Stomach smooth muscle (tissue), 2 donors: ENCODE measurements at regions not wholly inside any gene's neighbourhood (a gene's known extent, or its start where the extent isn't known, plus 50 kb on each side); places are given as distances from the start of the nearest gene placed in this dataset.

Experiments
- H3K27ac ChIP-seq: one replicate; pipeline ENCODE4 v1.7.0; 2013; ENCODE audit warnings: mild to moderate bottlenecking, low read length, inconsistent platforms
- H3K27me3 ChIP-seq, 2 donors: one replicate each; pipeline ENCODE4 v1.7.0; 2013; ENCODE audit warnings: low read length in 2 of 2; ENCODE audit not compliant: insufficient read depth in 2 of 2, control insufficient read depth in 1 of 2
- H3K36me3 ChIP-seq, 2 donors: one replicate each; pipeline ENCODE4 v1.7.0; 2013; ENCODE audit warnings: low read length in 2 of 2; ENCODE audit not compliant: control insufficient read depth in 2 of 2, insufficient read depth in 2 of 2
- H3K4me1 ChIP-seq: one replicate; pipeline ENCODE4 v1.7.0; 2013; ENCODE audit warnings: low read length; ENCODE audit not compliant: control insufficient read depth, insufficient read depth
- H3K4me3 ChIP-seq, 2 donors: one replicate each; pipeline ENCODE4 v1.7.0; 2013; ENCODE audit warnings: low read length in 2 of 2
- H3K9ac ChIP-seq, 2 donors: one replicate each; pipeline ENCODE4 v1.7.0; 2013; ENCODE audit warnings: low read length in 2 of 2, mild to moderate bottlenecking in 1 of 2
- H3K9me3 ChIP-seq, 2 donors: one replicate each; pipeline ENCODE4 v1.7.0; 2013; ENCODE audit warnings: low read length in 2 of 2; ENCODE audit not compliant: control insufficient read depth in 2 of 2
- donor health status: healthy.
- donor health status: Pancreatic carcinoma.

DNA sequence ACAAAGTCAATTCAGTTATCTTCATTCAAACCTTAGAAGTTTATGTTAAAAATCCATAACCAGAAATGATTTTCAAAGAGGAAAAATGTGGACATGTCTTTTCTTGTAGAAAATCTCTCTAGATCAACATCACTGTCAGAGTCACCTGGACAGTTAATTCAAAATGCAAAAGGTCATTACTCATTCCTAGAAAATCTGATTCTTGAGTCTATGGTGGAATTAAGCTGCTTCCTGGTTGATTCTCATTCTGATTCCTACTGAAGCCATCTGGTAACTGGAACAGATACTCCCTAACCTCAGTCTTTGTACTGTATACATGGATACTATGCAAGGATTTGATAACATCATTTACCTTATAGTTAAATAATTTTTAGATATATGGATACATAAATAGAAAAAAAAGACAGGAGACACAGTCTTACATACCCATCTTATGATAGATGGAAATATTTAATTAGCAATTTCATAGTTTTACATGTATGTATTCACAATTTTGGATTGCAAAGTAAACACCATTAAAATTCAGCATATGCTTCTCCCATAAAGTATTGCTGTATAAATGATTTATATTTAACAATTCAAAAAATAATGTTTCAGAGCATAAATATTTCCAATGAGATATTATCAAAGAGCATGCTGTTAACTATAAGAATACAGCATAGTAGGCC is 693.2 kb upstream of the CCDC54 start:
- no peaks in the 10 kb centered on the region for H3K27me3 ChIP-seq
- no peaks in the 10 kb centered on the region for H3K4me1 ChIP-seq
- no peaks in the 10 kb centered on the region for H3K36me3 ChIP-seq
- H3K9me3 ChIP-seq, result no peaks in the 10 kb centered on the region
- no peak overlapping the region for H3K9ac ChIP-seq
- H3K4me3 ChIP-seq, result no peak overlapping the region
- no peak overlapping the region for H3K27ac ChIP-seq

DNA sequence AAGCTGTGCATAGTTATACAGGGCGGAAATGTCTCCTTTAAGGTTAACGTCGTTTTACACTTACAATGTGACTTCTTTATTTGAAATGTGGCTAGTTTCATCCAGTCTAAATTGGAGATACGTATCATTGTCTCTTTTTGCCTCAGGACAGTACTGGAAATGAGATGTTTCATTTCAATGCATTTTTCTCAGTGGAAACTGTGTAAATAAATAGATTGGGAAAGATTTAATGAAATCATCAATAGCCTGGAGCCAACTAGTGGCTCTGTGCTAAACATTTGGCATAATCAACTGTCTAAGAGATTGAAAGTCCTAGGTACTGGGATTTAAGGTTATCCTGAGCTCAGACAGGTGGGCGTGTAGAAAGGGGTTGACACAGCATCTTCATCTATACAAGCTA is 691.5 kb upstream of the CCDC54 start:
- Histone ChIP-seq H3K36me3 (no peaks in the 10 kb centered on the region), H3K9ac (no peak overlapping the region), H3K27me3 (no peaks in the 10 kb centered on the region), H3K27ac (no peak overlapping the region), H3K9me3 (no peaks in the 10 kb centered on the region), H3K4me1 (no peaks in the 10 kb centered on the region), H3K4me3 (no peak overlapping the region)

DNA sequence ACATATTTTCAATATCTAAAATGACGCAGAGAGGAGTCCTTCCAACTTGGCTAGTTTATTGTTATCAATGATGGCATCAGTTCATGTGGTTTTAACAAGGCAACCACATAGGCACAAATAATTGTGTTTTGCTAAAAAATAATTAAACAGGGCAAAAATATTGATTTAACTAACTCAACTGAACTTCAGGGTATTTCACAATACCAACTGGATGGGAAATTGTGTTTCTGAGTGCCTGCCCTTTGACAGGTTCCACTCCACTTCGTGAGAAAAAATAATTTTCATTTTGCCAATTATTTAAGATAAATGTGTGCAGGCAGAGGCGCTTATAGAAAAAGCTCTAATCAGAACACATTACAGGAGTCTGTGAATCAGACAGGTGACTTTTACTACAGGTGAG is 689.3 kb upstream of the CCDC54 start:
- Histone ChIP-seq H3K27ac (no peak overlapping the region), H3K9me3 (no peaks in the 10 kb centered on the region), H3K4me3 (no peak overlapping the region), H3K27me3 (no peaks in the 10 kb centered on the region), H3K36me3 (no peaks in the 10 kb centered on the region), H3K4me1 (no peaks in the 10 kb centered on the region), H3K9ac (no peak overlapping the region)

DNA sequence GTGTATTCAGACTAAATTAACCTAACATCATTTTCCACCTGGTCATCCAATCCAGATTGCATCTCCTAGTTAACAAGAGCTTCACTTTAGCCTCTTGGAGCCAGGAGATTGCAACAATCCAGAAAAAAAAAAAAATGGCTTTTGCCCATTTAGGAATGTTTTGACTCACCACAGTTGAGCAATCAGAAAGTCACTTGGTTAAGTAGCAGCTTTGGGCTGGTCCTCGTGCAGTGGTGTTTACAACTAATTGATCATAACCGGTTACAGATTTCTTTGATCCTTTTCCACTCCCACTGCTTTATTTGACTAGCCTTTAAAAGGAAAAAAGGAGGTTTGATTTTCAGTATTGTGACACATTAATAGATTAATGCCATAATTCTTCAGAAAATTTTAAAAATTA is 688.8 kb upstream of the CCDC54 start:
- Histone ChIP-seq H3K4me3 (no peak overlapping the region), H3K27ac (no peak overlapping the region), H3K9ac (no peak overlapping the region), H3K36me3 (no peaks in the 10 kb centered on the region), H3K9me3 (no peaks in the 10 kb centered on the region), H3K27me3 (no peaks in the 10 kb centered on the region), H3K4me1 (no peaks in the 10 kb centered on the region)

DNA sequence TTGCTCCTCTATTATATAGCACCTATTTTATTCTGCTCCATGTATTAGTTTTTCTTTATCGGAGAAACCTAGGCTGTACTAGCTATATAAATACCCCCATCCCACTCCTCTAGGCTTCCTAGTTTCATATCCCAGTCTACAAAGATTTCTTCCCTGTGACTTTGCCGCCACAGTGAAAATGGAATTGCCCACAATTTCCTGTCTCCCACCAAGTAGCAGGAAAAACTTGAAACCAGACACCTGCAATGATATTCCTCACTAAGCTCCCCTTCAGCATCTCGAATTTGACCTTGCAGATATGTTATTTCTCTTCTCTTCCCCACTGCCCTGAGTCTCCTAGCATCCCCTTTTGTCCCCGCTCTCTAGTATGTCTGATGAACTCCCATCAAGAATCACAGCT is 685.8 kb upstream of the CCDC54 start:
- Histone ChIP-seq H3K4me3 (no peak overlapping the region), H3K9me3 (no peaks in the 10 kb centered on the region), H3K27ac (no peak overlapping the region), H3K27me3 (no peaks in the 10 kb centered on the region), H3K4me1 (no peaks in the 10 kb centered on the region), H3K9ac (no peak overlapping the region), H3K36me3 (no peaks in the 10 kb centered on the region)

DNA sequence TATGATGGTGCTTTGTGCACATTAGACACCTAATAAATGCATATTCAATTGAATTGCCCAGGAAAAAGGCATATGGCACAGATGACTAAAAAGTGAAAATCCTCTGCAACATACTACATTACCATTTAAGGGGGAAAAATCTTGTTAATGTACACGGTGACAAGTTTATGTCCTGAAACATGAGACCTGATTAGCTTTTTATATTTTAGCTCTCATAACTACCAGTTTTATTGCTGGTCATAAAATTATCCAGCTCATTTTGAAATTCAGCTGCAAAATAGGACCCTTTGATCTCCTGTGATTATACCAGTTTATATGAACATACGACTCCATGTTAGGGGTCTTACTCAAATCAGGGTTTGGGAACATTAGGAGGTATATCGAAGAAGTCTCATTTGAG is 684.6 kb upstream of the CCDC54 start:
- Histone ChIP-seq H3K4me3 (no peak overlapping the region), H3K9ac (no peak overlapping the region), H3K27me3 (no peaks in the 10 kb centered on the region), H3K27ac (no peak overlapping the region), H3K36me3 (no peaks in the 10 kb centered on the region), H3K9me3 (no peaks in the 10 kb centered on the region), H3K4me1 (no peaks in the 10 kb centered on the region)

DNA sequence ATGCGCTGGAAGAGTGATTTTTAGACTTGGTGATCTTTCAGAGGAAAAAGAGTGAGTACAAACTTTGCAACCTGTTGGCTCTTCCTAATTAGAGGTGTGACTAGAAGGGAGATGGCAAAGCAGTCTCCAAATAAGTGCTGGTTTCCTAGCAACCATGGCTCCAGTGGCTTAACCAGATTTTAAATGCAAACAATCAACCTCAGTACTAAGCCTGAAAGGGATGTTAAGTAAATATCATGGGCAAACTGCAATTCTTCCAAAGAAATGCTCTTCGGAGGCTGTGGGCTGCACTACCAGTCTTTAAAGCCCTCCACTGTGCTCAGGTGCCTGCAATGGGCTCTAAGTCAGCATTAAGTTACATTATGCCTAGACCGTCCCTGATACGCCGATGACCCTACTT is 678.1 kb upstream of the CCDC54 start:
- Histone ChIP-seq H3K9me3 (no peaks in the 10 kb centered on the region), H3K27me3 (no peaks in the 10 kb centered on the region), H3K9ac (no peak overlapping the region), H3K27ac (no peak overlapping the region), H3K4me1 (no peaks in the 10 kb centered on the region), H3K4me3 (no peak overlapping the region), H3K36me3 (no peaks in the 10 kb centered on the region)

DNA sequence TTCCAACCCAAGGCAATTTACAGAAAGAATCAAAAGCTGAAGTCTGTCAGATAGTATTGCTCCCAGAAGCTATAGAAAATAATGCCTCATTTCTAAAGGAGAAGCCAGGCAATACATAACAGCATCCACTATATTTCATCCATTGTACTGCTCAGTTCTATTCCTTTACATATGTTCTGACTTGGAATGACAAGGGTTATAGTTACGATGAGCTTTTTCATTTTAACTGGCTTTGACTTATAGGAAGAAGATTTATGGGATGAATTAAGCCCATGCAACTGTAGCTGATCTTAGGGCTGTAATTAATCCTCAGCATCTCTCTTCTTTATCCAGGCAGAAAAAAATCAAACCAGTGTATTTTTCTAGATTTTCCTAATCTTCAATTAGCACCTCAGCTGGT is 676.3 kb upstream of the CCDC54 start:
- no peaks in the 10 kb centered on the region for H3K36me3 ChIP-seq
- no peak overlapping the region for H3K9ac ChIP-seq
- no peaks in the 10 kb centered on the region for H3K4me1 ChIP-seq
- no peak overlapping the region for H3K4me3 ChIP-seq
- H3K9me3 ChIP-seq, result no peaks in the 10 kb centered on the region
- H3K27ac ChIP-seq, result no peak overlapping the region
- no peaks in the 10 kb centered on the region for H3K27me3 ChIP-seq

DNA sequence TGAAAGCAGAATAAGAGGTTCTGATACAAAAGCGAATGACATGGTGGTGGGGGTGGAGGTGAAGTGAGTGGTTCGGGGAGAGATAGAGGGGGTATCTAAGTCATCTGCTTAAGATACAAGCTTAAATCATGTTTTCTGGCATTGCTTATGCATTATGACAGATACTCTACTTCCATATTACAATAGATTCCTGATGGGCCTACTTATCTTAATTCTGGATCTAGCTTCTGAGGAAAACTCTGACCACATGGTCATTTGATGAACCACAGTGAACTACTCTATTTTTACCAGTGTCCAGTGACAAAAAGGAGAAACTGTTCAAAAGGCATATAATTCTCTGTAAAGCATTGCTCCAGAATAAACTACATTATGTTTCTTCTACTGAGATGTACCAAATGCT is 673.7 kb upstream of the CCDC54 start:
- H3K9me3 ChIP-seq, result no peaks in the 10 kb centered on the region
- H3K27ac ChIP-seq, result no peak overlapping the region
- H3K36me3 ChIP-seq, result no peaks in the 10 kb centered on the region
- H3K9ac ChIP-seq, result no peak overlapping the region
- no peak overlapping the region for H3K4me3 ChIP-seq
- no peaks in the 10 kb centered on the region for H3K27me3 ChIP-seq
- H3K4me1 ChIP-seq, result no peaks in the 10 kb centered on the region

DNA sequence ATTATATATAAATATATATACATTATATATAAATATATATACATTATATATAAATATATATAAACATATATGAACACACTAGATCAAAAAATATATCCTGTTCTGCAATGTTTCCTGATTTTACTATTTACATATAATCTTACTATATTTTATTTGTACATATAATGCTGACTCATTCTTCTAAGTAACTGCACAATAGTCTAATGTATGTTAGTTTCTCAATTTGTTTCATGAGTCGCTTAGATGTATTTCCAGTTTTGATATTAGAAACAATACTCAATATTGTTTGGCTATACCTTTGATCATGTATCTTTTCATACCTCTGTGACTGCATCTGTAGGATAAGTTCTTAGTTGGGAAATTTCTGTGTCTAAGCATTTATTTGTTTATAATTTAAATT is 669.9 kb upstream of the CCDC54 start:
- Histone ChIP-seq H3K27me3 (no peaks in the 10 kb centered on the region), H3K4me1 (no peaks in the 10 kb centered on the region), H3K9me3 (no peaks in the 10 kb centered on the region), H3K9ac (no peak overlapping the region), H3K36me3 (no peaks in the 10 kb centered on the region), H3K27ac (no peak overlapping the region), H3K4me3 (no peak overlapping the region)

DNA sequence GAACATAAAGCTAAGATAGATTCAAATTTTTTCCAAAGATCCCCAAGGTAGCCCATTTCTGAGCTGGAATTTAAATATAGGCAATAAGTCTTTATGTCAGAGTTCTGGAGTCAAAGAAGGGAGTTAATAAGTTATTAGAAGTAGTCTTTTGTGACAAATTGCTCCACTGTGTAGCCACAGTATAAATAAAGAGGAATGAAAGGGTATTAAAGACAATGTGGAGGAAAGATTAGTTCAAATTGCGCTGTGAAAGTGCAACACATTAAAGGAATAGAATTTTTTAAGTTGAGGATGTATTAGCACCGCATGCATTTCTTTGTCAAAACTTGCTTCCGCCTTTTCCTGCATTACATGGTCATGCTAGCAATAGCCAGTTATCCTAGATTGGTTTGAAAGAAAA is 666.6 kb upstream of the CCDC54 start:
- Histone ChIP-seq H3K36me3 (no peaks in the 10 kb centered on the region), H3K9ac (no peak overlapping the region), H3K27me3 (no peaks in the 10 kb centered on the region), H3K4me1 (no peaks in the 10 kb centered on the region), H3K9me3 (no peaks in the 10 kb centered on the region), H3K27ac (no peak overlapping the region), H3K4me3 (no peak overlapping the region)
